ENCODE measurements at regions not wholly inside any gene's neighbourhood (a gene's known extent, or its start where the extent isn't known, plus 50 kb on each side); places are given as distances from the start of the nearest gene placed in this dataset.

DNA sequence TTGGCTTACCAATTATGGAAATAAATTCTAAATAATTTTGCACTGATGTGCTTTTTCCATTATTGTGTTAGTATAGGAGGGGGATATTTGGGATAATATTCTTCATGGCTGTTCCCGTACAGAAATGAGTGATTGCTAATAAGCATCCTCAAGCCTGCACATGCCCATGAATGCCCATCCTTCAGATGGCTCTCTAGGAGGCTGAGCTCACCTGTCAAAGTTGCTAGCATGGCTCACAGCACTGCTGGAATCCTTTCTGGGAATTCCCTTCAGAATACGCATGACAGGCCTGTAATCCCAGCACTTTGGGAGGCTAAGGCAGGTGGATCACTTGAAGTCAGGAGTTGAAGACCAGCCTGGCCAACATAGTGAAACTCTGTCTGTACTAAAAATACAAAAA is 124.1 kb downstream of the NXNL2 start:
- no peak for DNase-seq

DNA sequence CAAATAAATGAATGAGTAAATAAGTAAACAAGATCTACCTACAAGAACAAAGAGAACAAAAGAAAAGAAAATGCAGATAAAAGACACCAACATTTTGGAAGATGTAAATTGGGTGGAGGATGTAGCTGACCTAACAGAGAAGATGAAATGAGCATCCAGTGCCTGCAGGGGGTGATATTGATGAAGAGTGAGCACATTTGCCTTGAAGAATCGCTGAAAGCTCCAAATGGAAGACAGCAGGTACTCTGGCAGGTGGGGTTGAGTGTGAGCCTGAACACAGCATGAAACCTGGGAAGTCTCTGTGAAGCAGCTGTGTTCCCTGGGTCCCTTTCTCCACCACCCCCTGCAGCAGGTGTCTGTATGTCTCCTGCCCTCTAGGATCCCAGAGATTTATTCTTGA is 125.6 kb downstream of the NXNL2 start:
- no peak for DNase-seq

DNA sequence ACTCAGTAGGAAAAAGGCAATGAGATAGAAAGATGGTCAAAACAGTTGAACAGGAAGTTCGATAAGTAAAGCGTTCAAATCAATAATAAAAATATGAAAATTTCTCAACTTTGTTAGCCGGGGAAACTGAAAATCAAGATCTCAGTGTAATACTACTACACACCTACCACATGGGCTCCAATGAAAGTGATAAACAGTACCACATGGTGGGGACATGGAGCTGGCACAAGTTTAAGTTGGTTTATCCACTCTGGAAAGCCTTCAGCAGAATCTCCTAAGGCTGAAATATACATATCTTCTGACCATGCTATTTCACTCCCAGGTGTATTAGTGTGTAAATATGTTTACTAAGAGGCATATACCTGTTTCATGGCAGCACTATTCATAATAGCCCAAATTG is 126.8 kb downstream of the NXNL2 start:
- DNase-seq: no peak

DNA sequence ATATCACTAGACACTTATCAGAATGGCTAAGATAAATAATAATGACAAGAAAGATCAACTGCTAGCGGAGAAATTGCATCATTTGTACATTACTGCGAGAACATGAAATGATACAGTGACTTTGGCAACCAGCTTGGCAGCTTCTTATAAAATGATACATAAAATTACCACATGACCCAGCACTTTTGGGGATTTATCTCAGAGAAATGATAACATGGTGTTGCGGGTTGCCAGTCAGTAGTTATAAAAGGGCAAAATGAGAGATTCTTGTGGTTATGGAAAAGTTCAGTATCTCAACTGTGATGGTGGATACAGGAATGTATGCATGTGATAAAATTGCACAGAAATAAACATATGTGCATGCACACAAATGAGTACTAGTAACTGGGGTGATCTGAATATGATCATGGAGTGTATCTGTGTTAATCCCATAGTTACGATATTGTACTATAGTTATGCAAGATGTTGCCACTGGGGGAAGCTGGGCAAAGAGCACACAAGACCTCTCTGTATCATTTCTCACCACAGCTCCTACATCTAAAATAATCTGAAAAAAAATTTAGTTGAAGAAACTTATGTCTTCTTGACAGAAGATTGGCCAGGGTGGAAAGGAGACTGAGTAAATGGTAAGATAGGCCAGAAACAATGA is 128.9 kb downstream of the NXNL2 start:
- no peak for DNase-seq

DNA sequence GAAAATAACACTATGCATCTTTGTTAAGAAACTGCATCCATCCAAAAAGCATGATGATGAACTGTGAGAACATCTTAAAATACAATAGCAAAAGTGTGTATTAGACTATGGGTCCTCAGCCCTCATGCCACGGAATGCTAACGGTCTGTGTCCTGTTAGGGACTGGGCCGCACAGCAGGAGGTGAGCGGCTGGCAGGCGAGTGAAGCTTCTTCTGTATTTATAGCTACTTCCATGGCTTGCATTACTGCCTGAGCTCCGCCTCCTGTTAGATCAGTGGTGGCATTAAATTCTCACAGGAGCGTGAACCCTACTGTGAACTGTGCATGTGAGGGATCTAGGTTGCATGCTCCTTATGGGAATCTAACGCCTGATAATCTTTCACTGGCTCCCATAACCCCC is 129.8 kb downstream of the NXNL2 start:
- no peak for DNase-seq

DNA sequence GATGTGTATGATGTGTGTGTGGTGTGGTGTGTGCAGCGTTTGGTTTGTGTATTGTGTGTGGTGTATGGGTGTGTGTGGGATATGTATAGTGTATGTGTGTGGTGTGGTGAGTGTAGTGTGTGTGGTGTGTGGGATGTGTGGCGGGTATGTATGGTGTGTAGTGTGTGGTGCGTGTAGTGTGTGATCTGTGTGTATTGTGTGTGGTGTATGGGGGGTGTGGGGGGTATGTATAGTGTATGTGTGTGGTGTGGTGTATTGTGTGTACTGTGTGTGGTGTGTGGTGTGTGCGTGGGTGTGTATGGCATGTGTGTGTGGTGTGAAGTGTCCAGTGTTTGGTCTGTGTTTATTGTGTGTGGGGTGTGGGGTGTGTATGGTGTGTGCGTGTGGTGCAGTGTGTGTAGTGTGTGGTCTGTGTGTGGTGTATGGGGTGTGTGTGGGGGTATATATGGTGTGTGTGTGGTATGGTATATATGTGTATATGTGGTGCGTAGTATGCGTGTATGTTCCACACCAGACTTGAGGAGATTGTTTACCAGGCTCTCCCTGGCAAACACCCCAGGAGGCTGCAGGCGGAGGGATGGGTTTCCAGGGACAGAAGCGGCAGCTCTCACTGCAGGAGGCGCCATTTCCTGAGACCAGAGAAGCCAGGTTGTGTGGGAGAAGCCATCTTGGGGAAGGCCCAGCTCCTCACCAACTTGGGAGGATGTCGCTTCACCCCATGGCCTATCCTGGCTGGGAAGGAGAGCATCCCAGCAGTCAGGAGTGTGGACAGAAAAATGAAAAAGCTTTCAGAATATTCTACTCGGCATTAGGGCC is 138.1 kb downstream of the NXNL2 start:
- DNase-seq: no peak

DNA sequence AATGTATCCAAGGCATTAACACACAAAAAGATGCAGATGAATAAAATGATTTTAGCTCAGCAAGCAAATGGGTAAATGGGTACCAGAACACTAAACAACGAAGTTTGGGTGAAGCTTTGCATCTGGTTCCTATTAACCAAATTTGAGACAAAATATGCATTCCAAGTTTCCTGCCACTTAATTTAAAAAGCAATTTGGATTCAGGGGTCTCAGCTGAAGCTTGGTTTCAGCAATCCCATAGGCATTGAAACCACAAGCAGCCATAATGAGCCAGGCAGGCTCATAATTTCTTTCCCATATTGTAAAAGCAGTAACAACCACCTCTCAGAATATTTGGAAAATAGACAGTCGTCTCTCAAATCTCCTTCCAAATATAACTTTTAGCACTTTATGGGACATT is 138.9 kb downstream of the NXNL2 start:
- no peak for DNase-seq

DNA sequence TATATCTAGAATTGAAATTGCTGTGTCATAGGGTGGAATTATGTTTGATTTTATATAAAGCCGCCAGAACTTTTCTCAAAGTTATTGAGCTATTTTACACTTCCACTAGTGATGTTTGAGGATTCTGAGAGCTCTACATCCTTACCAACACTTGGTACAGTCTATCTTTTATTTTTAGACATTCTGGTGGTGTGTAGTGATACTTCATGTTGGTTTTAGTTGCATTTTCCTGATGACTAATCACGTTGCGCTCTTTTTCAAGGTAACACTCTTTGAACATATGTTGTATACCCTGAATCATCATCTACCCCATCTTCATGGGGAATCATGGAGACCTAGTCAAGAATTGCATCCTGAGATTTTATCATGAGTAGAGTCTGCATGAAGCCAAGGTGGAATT is 141.7 kb downstream of the NXNL2 start:
- DNase-seq: no peak

DNA sequence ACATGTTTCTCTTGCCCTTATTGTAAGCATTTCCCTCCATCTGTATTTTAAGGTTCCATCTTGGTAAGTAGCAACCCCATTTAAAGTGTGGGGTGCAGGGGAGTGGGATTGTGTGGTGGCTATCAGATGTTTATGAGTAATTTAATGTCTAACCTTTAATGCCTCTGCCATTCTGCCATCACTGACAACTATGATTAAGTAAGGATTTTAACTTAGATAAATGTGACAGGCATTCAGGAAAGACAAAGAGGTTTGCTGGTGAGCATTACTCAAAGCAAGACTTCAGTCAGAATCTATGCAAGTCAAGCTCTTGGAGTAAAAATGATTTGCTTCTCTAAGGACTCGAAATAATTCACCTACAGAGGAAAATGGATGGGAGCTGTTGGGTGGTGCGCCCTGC is 143.0 kb downstream of the NXNL2 start:
- DNase-seq: no peak

DNA sequence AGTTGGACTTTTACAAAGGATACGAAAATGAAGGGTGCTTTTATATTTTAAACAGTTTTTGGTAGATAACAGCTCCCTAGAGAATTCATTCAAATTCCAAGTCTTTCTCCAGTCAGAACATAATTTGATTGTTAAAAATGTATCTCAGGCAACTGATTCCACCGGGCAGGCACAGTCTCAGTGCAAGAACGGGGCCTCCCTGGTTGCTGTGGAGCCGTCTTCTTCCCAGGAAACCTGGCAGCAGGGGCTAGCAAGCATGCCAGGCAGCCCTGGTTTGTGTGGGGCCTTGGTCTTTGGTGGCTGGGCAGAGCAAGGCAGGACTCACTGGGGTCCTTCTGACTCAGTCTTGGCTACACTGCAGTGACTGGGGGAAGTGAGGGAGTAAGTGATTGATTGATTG is 143.5 kb downstream of the NXNL2 start:
- DNase-seq: no peak

DNA sequence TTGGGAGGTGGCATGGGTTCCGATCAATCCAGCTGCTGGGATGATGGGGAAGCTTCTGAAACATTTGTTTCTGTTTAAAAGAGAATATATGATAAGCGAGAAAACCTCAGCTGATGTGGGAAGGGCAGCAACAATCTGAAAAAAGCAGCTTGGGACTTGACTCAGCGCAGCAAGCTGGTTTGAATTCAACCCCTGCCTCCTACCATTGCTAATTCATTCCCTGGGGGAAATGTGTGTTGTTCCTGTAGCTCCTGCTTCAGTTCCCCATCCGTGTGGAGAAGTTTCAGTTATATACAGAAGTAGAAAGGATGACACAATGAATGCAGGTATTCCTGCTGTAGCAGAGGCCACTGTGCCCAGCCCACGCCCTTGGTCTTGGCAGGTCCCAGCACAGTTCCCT is 145.1 kb downstream of the NXNL2 start:
- DNase-seq: no peak

DNA sequence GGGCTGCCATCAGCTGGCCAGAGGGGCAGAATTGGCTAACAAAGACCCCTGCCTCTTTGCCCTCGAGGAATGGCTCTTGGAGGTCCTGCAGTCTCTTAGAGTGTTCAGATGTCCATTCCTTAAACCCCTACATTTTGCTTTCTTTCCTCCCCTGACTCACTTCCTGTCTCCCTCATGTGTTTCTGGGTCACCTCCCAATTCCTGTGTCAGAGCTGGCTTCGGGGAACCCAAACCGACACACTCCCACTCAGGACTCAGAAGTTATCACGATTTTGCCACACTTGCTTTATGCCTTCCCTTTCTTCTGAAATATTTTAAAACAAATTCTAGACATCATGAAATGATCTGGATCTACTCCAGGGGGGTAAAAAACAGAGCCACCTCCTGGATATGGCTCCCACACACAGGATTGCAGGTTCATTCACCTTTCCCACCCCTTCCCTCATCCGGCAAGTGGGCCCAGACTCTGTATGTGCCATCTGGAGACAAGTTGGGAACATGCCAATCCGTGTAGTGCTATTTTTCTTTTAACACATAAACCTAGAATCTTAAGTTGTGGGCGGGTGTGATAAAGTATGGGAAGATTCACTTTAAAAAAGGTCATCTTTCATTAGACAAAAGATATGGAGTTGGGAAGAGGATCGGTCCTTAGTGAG is 145.7 kb downstream of the NXNL2 start:
- DNase-seq: no peak

DNA sequence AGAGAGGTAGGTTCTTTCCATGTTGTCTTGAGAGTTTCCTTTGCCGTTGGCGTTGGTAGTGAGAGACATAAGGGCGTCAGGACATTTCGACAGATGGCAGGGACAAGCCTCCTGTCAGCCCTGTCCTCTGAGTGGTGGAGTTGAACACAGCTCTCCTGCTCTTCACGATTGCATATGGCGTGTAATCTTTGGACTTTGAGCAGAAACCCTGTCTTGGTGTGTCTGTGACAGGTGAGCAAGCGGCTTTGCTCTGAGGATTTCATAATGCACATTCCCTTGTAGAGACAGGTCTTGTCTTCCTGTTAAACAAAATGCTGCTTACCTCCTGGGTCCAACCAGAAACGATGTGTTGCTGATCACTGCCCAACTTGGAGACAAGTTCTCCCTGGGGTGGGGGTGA is 146.5 kb downstream of the NXNL2 start:
- no peak for DNase-seq

DNA sequence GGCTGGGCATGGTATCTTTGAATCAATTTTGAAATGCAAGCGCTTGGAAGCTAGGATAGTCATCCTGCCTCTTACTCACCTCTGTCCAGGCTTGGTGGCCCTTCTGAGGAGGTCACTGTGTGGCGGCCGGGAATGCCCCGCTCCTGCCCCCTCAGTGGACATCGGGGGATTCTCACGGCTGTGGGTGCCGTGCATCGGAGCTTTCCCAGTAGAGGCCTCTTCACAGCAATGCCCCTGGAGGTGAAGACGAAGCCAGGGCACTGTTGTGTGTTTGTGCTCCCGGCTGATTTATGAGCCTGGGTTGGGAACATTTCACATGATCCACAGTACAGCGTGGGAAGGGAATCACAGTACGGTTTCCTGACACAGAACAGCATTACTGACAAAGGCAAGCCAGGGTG is 147.5 kb downstream of the NXNL2 start:
- DNase-seq: no peak

DNA sequence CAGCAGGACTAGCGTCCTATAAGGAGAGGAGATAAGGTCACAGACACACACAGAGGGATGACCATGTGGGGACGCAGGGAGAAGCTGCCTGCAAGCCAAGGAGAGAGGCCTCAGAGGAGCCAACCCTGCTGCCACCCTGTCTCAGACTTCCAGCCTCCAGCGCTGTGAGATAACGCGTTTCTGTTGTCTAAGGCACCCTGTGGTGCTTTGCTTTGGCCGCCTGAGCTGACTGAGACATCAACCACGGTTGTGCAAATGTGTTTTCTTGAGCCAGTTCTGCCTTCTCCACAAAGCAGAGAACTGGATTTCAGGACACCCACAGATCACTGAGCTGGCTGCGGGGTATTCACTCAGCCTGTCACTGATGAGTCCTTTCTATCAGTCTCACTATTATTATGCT is 149.1 kb downstream of the NXNL2 start:
- no peak for DNase-seq

DNA sequence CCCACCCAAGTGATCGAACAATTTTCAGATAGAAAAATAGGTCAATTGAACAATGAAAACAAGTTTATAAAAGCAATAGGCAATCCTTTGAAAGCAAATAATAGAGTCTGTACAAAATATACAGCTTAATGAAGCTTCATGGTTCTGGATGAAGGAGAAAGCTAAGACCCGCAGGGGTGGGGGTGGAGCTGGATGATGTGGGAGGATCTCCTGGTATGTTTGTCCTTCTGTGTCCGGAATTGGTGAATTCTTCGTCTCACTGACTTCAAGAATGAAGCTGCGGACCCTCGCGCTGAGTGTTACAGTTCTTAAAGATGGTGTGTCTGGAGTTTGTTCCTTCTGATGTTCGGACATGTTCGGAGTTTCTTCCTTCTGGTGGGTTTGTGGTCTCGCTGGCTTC is 149.9 kb downstream of the NXNL2 start:
- DNase-seq: no peak

DNA sequence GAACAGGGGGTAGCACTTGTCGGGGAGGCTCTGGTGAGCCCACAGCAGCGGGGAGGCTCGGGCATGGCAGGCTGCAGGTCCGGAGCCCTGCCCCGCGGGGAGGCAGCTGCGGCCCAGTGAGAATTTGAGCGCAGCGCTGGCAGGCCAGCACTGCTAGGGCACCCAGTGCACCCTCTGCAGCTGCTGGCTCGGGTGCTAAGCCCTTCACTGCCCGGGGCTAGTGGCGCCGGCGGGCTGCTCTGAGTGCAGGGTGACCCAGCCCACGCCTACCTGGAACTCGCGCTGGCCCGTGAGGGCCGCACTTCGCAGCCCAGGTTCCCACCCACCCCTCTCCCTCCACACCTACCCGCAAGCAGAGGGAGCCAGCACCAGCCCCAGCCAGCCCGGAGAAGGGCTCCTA is 151.0 kb downstream of the NXNL2 start:
- DNase-seq: no peak

DNA sequence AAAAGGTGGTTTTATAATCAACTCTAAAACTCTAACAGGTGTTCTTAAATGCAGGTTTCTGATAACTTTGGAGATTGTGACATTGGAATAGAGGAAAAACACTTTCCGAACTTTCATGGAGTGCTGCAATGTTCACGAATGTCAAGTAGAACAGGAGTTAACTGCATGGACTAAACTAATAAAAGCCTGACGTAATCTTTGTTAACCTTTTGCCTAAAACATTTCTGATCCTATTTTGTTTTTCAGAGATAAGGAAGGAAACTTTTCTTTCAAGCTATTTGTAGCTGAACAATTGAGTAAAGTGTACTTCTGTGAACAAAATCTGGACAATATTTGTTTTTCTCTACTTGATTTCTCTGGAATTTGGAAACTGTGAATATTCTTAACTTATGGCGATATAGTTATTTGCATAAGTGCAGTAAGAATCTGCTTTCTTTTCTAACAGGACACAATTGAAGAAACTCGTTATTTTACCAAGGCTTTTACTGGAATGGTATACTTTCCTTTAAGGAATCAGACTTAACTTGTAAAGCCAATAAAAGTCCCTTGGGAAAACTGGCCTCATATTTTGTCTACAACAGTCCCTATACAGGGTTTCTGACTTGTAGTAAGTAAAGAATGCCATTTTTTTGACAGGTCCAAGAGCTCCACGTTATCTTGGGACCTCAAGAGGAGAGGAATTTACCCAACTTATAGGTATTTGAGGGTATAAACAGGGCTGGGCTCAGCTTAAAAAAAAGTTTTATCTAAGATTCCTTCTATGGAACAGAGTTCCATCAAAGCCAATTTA is 154.7 kb downstream of the NXNL2 start:
- no peak for DNase-seq

DNA sequence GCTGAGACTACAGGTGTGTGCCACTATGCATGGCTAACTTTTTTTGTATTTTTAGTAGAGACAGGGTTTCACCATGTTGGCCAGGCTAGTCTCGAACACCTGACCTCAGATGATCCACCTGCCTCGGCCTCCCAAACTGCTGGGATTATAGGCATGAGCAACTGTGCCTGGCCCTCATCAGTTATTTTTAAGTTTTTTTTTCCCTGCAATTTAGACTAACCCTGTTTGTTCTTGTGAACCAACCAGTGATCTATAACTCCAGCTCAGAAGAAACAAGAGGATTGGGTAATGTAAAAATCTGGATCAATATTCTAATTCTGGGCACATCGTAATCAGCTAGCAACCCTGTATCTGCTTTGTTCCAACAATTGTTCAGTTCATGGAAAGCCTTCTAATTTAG is 155.7 kb downstream of the NXNL2 start:
- DNase-seq: no peak

DNA sequence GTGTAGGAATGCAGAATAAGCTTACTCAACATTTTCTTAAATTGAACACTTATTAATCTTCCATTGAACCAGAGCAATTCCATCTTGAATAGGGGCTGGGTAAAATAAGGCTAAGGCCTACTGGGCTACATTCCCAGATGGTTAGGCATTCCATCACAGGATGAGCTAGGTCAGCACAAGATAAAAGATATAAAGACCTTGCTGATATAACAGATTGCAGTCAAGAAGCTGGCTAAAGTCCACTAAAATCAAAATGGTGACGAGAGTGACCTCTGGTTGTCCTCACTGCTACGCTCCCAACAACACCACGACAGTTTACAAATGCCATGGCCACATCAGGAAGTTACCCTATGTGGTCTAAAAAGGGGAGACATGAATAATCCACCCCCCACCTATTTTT is 156.1 kb downstream of the NXNL2 start:
- DNase-seq: no peak

DNA sequence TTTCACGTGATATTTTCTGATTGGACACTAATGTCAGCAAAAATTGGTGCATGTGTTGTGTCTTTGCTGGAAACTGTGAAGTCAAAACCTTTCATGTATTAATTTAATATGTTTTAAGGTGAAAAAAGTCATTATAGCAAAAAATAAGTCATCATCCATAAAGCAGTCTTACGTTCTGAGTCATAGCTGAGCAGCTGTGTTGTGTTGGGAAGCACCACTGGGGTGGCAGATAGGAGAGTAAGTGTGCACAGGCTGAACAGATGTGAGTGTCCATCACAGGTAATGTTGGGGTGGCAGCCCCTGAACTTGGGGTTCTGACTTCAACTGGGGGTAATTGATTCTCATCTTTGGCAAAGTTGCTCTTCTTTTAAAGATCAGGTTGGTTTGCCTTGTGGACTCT is 156.8 kb downstream of the NXNL2 start:
- DNase-seq: no peak

DNA sequence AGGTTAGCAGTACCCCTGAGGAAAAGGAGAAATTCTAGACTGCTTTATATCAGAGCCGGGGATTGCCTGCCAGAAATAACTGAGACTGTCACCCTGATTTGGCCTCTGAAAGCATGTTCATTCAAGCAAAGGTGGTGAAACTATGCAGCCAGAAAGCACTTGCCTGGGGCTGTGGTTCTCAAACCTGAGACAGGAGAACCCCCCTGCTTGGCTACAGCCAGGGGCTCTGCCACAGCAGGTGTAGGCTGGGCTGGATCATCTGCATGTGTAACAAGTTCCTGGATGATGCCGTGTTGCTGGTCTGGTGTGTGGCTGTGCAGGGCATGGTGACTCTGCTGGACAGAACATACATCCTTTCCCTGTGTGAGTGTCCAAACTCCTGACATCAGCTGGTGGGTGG is 157.8 kb downstream of the NXNL2 start:
- DNase-seq: no peak

DNA sequence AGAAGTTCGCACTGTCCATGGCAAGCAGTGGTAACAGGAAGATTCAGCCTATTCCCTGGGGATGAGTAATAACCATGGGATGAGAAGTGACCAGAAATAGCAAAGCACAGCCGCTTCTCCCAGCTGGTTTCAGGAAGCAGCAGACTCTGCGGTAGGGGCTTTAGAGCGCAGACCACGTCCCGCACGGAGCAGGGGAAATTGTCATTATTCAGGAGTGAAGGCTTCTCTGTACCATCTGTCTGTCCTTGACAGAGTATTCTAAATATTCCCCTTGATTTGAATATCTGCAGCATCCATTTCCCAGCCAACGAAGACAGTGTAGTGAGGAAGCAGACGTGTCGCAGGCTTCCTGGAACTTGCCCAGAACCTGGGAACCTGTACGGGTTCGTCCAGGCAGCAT is 159.6 kb downstream of the NXNL2 start:
- no peak for DNase-seq

DNA sequence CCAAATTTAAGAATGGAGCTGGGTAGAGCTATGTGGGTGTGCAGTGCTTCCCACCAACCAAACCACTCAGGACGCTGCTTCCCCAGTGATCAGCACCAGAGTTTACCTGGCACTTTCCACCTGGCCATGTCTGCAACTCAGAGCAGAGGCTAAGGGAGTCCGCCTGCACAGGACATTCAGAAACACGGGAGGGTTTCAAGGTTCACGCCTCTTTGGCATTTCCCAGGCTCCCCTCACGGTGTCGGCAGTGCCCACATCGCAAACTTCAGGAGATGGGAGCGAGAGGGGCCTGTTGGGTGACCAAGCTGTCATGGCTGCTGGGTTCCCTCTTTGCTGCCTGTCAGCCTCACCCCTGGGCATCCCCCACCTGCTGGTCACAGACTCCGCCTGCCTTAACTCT is 161.5 kb downstream of the NXNL2 start:
- no peak for DNase-seq
